ENCODE measurements at regions not wholly inside any gene's neighbourhood (a gene's known extent, or its start where the extent isn't known, plus 50 kb on each side); places are given as distances from the start of the nearest gene placed in this dataset.

- no peak for DNase-seq
Observed at GRCh38 chr13:63107179-63107943, 1691.7 kb upstream of the PCDH20 start.

- no peak for DNase-seq
Observed at GRCh38 chr13:63094717-63095116, 1679.1 kb upstream of the PCDH20 start.

DNA sequence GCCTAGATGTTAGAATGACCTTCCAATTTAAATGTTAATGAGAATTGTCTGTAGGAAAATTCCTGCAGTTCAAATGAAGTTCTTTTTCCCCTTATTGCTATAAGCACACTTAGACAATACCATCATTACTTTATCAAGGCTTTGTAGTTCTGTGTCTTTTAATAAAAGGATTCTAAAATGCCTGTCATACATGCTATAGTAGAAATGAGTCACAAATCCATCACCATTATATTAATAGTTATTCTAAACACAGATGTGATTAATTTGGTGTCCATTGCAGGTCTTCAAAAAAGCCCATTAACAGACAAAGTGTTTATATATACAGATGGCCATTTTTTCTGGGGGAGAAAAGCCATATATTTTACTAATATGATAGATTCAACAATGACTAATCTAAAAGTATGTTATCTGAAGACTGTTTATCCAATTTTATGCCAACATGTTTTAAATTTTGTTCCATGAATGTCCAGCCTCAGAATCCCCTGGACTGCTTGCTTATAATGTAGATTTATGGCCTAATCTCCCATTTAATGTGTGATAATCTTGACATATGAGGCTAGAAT lies 1678.3 kb upstream of the PCDH20 start:
- no peak for DNase-seq

- no peak for DNase-seq
Observed at GRCh38 chr13:63092456-63092855, 1676.8 kb upstream of the PCDH20 start.

DNA sequence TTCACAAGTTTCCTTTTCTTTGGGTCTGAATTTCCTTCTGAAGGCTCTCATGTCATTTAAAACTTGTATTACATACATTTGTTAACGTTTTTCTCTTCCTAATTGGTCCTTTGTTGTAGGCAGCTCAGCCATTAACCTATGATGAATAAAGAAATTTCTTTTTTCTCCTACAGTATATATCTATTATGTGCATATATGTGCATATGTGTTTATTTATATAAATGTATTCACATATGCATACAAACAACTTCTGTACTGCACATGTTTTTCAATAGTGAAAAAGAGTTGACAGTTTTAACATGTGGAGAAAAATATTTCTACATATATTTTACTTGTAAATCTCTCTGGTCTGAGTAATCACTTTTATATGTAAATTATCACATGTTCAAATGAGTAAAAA lies 1674.9 kb upstream of the PCDH20 start:
- DNase-seq: no peak

DNA sequence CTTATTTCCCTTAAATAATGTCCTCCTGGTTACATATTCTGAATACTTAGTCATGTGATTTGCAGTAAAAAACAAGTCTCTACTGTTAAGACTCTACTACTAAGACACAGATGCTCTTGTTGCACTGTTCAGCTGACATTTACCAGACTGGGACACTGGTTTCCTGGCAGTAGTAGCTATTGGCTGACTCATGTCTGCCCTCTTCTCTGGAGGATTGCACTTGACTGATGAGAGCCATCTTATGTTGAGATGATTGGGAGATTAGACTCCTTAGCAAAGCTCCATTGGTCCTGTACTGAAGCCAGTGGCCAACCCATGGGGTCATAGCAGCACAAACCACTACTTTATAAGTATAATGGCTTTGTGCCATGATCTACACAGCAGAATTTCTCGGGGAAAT lies 1672.6 kb upstream of the PCDH20 start:
- no peak for DNase-seq

DNA sequence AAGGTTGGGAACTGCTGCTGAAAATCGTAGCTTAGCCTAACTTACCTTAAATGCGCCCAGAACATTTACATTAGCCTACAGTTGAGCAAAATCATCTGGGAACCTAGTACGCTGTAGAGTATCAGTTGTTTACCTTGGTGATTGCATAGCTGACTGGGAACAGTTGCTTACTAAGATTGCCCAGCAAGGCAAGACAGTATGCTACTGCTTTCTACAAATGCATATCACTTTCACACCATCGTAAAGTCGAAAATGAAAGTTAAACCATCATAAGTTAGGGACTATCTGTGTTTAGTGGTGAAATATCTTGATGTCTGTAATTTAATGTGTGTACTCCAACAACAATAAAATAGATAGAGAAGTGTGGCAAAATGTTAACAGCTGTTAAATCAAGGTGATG lies 1670.6 kb upstream of the PCDH20 start:
- DNase-seq: no peak

GRCh38 chr13:63085851-63086250 lies 1670.2 kb upstream of the PCDH20 start:
- no peak for DNase-seq

- DNase-seq: no peak
Observed at GRCh38 chr13:63081400-63082014, 1665.9 kb upstream of the PCDH20 start.

DNA sequence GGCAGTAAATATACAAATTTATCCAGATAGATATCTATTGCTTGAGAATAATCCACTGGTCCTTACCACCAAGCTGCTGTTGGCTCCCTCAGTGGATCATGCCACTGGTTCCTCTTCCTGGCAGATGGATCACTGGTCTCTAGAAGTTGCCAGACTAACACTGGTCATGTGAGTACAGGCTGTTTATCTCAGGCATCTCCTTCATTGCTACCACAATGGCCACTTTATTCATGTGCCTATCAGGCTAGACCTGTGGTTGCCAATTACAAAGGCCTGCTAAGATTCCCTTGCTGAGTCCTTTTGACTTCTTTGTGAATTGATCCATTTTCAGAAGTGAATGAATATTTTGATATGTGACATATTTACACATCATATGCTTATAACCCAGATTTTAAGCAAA lies 1659.5 kb upstream of the PCDH20 start:
- no peak for DNase-seq

GRCh38 chr13:63050287-63050686 lies 1634.6 kb upstream of the PCDH20 start:
- DNase-seq: no peak

- no peak for DNase-seq
Observed at GRCh38 chr13:63048653-63049052, 1633.0 kb upstream of the PCDH20 start.

DNA sequence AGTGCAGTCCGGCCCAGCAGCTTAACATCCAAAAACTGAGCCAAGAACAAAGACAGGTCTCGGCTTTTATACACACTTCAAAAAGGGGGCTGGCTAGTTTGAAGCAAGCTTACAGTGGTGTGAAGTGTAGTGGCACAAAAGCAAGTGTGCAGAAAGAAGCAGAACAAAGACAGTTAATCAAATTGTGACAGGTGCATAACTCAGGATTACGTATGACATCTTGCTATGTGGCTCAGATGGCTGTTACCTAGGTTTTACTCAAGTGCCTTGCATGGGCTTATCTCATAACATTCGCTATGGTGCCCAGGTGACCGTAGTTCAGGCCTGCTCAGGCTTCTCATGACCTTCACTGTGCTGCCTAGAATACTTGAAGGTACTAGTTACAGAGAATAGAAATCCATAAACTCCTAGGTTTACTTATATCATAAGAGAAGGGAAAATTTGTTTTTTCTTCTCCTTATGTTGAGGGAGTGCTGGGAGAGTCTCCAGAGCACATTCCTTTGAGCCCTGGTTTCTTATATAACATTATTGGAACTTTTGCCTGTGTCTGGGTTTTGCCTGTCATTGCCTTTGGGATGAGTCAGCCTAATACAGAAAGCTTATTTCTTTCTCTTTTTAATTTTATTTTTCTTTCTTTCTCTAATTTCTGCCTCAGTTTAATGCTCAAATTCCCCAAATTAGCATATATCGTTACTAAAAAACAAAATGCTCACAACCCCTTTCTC lies 1629.1 kb upstream of the PCDH20 start:
- no peak for DNase-seq

DNA sequence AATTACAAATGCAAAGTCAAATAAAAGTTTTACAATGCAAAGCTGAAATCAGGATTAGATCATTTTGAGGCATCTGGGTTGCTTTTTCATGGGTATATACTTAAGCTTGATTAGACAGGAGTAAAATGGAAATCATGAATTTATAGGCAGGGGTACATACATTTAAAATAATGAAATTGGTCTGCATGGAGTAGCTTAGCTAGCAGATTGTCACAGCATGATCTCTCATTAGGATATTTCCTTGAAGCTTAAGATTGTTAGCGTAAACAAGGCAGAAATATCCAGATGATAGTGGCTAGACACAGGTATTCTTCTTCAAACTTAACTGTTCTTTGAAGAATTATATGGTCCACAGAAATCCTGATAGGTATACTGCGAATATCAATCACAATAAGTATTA lies 1627.0 kb upstream of the PCDH20 start:
- DNase-seq: no peak

GRCh38 chr13:63041640-63042414 lies 1626.2 kb upstream of the PCDH20 start:
- no peak for DNase-seq

- DNase-seq: no peak
Observed at GRCh38 chr13:63026285-63026797, 1610.7 kb upstream of the PCDH20 start.

DNA sequence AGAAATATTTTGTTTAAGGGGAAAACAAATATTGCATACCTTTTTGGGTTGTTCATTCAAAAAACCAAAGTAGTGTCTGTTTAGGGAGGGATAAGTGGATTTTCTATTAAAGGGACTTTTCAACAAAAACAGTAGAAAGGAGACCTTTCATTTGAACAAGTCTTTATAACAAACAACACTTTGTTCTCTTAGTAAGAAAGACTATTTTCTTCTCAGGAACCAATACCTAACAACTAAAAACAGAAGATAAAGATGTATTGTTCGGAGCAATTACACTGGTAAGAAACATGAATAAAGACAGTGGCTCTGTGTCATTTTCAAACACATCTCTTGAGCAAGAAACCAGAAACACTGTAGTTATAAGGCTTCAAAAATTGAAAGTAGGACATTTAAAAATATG lies 1610.1 kb upstream of the PCDH20 start:
- DNase-seq: no peak

DNA sequence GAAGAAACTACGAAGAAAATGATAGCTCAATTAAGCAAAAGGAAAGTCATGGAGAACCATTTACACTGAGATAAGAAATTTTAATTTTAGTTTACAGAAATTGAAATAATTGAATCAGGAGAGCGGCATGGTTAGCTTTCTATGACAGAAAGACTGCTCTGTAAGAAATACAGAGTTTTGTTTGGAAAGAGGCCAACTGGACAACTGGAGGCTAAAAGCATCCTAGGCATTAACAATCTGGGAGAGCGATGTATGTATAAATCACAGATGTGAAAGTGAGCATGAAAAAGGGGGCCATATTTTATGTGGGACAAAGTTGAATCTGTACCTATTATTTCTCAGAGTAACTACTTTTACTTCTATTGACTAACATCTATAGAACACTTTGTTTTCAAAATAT lies 1608.8 kb upstream of the PCDH20 start:
- DNase-seq: no peak

GRCh38 chr13:63011996-63012395 lies 1596.3 kb upstream of the PCDH20 start:
- DNase-seq: no peak

DNA sequence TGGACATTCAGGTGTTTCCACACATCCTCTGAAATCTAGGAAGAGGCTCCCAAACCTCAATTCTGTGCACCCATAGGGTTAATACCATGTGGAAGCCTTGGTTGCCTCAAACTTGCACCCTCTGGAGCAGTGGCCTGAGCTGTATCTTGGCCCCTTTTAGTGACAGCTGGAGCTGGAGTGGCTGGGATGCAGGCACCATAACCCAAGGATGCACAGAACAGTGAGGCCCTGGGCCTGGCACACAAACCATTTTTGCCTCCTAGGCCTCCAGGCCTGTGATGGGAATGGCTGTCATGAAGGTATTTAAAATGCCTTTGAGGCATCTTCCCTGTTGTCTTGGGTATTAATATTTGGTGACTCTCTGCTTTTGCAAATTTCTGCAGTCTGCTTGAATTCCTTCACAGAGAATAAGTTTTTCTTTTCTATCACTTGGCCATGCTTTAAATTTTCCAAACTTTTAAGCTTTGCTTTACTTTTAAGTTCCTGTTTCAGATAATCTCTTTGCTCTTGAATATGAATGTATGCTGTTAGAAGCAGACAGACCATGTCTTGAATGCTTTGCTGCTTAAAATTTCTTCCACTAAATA lies 1594.5 kb upstream of the PCDH20 start:
- DNase-seq: no peak

DNA sequence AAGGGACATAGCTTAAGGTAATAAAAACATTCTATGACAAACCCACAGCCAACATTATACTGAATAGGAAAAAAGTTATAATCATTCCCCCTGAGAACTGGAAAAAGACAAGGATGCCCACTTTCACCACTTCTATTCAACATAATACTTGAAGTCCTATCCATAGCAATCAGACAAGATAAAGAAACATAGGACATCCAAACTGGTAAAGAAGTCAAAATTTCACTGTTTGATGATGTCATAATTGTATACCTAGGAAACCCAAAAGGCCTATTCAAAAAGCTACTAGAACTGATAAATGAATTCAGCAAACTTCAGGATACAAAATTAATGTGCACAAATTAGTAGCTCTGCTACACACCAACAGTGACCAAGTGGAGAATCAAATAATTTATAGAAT lies 1590.0 kb upstream of the PCDH20 start:
- no peak for DNase-seq

GRCh38 chr13:62997696-62998095 lies 1582.0 kb upstream of the PCDH20 start:
- no peak for DNase-seq

All from NCI-H1694 treated with DMSO at 0.1 percent for 48 hours (cell line).